ENCODE measurements at regions not wholly inside any gene's neighbourhood (a gene's known extent, or its start where the extent isn't known, plus 50 kb on each side); places are given as distances from the start of the nearest gene placed in this dataset.

GRCh38 chr6:121006024-121006423, 328.3 kb downstream of the TBC1D32 start:
- TF ChIP-seq CTCF (conservative IDR thresholded peaks at IDR 0.05; ENCODE audit: low read length) (no peak), EZH2phosphoT487 (IDR thresholded peaks at IDR 0.05; ENCODE audit: borderline replicate concordance, low read depth, low read length) (no peak)
